ENCODE measurements at regions not wholly inside any gene's neighbourhood (a gene's known extent, or its start where the extent isn't known, plus 50 kb on each side); places are given as distances from the start of the nearest gene placed in this dataset.
"Not testable (repeated sequence)": the region's sequence is repeated elsewhere in the genome, so short reads cannot be mapped to it uniquely, and the experiment has no call there.

- in situ Hi-C loops (cut with MboI; ENCODE audit: low sequenced_read_pairs): no loop called here
Observed at GRCh38 chr12:38016602-38017001, 300.0 kb upstream of the ALG10B start.

- in situ Hi-C loops (cut with MboI; ENCODE audit: low sequenced_read_pairs): no loop called here
Observed at GRCh38 chr12:38025916-38026315, 290.7 kb upstream of the ALG10B start.

GRCh38 chr12:38053113-38053512 lies 263.5 kb upstream of the ALG10B start:
- in situ Hi-C loops (cut with MboI; ENCODE audit: low sequenced_read_pairs): no loop called here

GRCh38 chr12:38053655-38054464 lies 262.7 kb upstream of the ALG10B start:
- in situ Hi-C loops (cut with MboI; ENCODE audit: low sequenced_read_pairs): no loop called here

- in situ Hi-C loops (cut with MboI; ENCODE audit: low sequenced_read_pairs): no loop called here
Observed at GRCh38 chr12:38056701-38057689, 259.6 kb upstream of the ALG10B start.

- in situ Hi-C loops (cut with MboI; ENCODE audit: low sequenced_read_pairs): no loop called here
Observed at GRCh38 chr12:38099686-38100085, 216.9 kb upstream of the ALG10B start.

- in situ Hi-C loops (cut with MboI; ENCODE audit: low sequenced_read_pairs): no loop called here
Observed at GRCh38 chr12:38101753-38102152, 214.8 kb upstream of the ALG10B start.

GRCh38 chr12:38102197-38102596 lies 214.4 kb upstream of the ALG10B start:
- in situ Hi-C loops (cut with MboI; ENCODE audit: low sequenced_read_pairs): no loop called here

GRCh38 chr12:38110026-38110699 lies 206.4 kb upstream of the ALG10B start:
- in situ Hi-C loops (cut with MboI; ENCODE audit: low sequenced_read_pairs): no loop called here

- in situ Hi-C loops (cut with MboI; ENCODE audit: low sequenced_read_pairs): no loop called here
Observed at GRCh38 chr12:38113991-38114390, 202.6 kb upstream of the ALG10B start.

GRCh38 chr12:38116968-38117367 lies 199.6 kb upstream of the ALG10B start:
- in situ Hi-C loops (cut with MboI; ENCODE audit: low sequenced_read_pairs): no loop called here

- in situ Hi-C loops (cut with MboI; ENCODE audit: low sequenced_read_pairs): no loop called here
Observed at GRCh38 chr12:38118632-38119031, 197.9 kb upstream of the ALG10B start.

- in situ Hi-C loops (cut with MboI; ENCODE audit: low sequenced_read_pairs): no loop called here
Observed at GRCh38 chr12:38120438-38120837, 196.1 kb upstream of the ALG10B start.

- in situ Hi-C loops (cut with MboI; ENCODE audit: low sequenced_read_pairs): not testable (repeated sequence)
Observed at GRCh38 chr12:38123028-38123427, 193.5 kb upstream of the ALG10B start.

GRCh38 chr12:38123566-38124246 lies 192.9 kb upstream of the ALG10B start:
- in situ Hi-C loops (cut with MboI; ENCODE audit: low sequenced_read_pairs): no loop called here

GRCh38 chr12:38124247-38125012 lies 192.1 kb upstream of the ALG10B start:
- in situ Hi-C loops (cut with MboI; ENCODE audit: low sequenced_read_pairs): loop anchor here (25.0 kb wide), 1 partner anchor 188 kb away; the partner anchor contains the start of gene ALG10B

GRCh38 chr12:38132139-38132538 lies 184.4 kb upstream of the ALG10B start:
- in situ Hi-C loops (cut with MboI; ENCODE audit: low sequenced_read_pairs): loop anchor here (25.0 kb wide), 1 partner anchor 180 kb away; the partner anchor contains the start of gene ALG10B

- in situ Hi-C loops (cut with MboI; ENCODE audit: low sequenced_read_pairs): loop anchor here (25.0 kb wide), 1 partner anchor 175 kb away; the partner anchor contains the start of gene ALG10B
Observed at GRCh38 chr12:38137287-38137686, 179.3 kb upstream of the ALG10B start.

GRCh38 chr12:38137716-38138115 lies 178.9 kb upstream of the ALG10B start:
- in situ Hi-C loops (cut with MboI; ENCODE audit: low sequenced_read_pairs): loop anchor here (25.0 kb wide), 1 partner anchor 175 kb away; the partner anchor contains the start of gene ALG10B
